Medulla oblongata (tissue), 1 donor: ENCODE measurements at regions not wholly inside any gene's neighbourhood (a gene's known extent, or its start where the extent isn't known, plus 50 kb on each side); places are given as distances from the start of the nearest gene placed in this dataset.

Source experiments
- DNase-seq: peaks from one replicate; pipeline ENCODE4 v3.0.0-alpha.2; 2015; ENCODE audit errors: extremely low spot score

DNA sequence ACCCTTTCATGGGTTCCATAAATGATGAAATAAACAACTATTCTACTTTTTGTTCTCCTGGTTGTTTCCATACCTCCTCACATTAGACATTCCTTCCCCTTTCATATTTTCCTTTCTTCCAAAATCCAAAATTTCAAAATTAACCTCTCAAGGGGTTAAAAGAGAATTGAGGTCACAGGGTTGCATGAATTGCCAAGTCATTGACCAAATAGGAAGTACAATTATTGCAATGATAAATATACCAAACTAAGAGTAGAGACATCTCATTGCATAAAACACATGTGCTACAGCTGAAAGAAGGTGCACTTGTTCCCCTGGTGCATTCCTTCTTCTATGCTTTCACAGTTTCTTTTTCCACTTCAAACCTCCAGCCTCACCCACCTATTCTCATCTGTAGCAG, 136.1 kb downstream of the KCTD12 start:
- DNase-seq: no peak

DNA sequence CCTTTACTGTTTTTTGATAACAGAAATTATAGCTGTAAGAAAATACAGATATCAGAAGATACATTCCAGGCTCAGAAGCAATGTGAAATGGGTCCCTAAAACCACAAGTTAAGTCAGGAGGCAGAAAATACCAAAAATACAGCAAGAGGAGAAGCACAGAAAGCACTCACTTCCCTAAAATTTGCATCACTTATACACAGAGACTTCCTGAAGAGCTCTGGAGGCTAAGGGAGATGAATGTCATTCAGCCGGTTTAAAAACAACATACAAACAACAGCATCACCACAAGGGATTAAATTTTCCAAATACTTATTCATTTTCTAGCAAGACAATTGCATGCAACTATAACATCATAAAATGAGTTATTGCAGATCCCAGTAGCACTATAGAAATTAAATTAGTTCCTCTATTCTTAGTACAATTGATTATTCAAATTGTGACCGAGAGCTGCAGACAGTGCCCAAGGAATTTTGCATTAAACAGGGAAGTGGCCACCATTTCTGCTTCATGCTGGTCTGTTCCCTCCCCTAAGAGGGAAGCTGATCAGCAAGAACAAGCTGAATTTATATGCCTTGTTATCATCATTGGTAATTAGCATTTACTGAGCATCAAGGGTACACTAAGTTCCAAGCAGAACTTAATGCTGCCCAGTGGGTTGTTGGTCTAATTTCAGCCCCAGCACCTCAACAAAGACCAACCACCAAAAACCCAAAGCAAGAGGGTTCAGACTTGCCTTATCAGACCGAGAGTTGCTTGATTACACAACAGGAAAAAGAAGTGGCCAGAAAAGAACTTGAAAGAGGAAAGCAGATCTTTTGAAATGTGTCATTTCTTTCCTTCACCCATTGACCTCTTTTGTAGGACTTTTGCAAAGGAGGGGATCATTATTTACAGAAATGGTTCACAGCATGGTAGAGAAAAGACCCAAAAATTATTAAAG, 140.7 kb downstream of the KCTD12 start:
- DNase-seq: peak; percentile 83

DNA sequence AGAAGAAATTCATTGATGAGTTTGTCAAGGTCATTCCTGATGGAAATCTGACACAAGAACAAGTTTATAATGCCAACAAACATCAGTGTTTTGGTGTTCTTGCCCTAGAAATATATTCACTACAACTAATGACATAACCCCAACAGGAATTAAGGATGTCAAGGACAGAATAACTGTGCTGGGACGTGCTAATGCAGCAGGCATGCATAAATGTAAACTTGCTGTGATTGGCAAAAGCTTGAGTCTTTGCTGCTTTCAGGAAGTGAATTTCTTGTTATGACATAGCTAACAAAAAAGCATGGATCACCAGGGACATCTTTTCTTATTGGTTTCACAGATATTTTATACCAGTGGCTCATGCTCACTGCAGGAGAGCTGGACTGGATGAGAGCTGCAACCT, 144.6 kb downstream of the KCTD12 start:
- DNase-seq: no peak

GRCh38 chr13:76741046-76741445, 145.2 kb downstream of the KCTD12 start:
- no peak for DNase-seq

DNA sequence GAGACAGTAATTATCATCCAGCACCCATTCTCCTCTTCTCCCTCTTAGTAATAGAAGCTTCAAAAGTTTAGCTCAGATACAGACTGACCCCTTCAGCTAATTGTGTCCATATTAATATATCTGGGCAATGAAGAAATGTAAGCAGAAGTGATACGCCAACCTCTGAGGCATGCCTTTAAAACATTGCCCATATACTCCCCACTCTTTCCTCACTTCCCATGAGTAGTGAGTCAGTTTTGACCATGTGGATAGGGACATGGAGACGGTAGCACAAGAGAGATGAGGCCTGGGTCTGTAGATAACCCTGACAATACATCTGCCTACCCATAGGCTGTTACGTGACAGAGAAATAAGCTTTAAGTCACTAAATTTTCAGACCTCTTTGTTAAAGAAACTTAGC, 147.6 kb downstream of the KCTD12 start:
- DNase-seq: no peak

- DNase-seq: no peak
Observed at GRCh38 chr13:76737526-76737925, 148.7 kb downstream of the KCTD12 start.

- no peak for DNase-seq
Observed at GRCh38 chr13:76735641-76736040, 150.6 kb downstream of the KCTD12 start.

DNA sequence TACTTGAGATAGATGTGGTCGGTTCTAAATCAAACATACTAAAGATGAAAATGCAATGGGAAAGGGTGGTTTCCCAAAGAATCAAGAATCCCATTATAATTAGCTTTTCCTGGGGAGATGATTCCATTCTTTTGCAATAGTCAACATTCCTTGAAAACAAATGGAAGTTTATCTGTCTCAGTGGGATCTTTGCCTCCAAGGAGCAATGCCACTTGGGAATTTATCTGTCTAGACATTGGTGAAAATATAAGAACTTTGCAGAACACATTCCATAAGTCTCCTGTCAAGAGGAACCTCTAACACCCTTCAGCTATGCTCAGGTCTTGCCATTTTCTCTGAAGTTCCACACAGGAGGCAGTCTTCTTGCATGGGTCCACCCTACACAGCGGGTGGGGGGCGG, 152.5 kb downstream of the KCTD12 start:
- no peak for DNase-seq

GRCh38 chr13:76732367-76732766, 153.8 kb downstream of the KCTD12 start:
- DNase-seq: no peak

DNA sequence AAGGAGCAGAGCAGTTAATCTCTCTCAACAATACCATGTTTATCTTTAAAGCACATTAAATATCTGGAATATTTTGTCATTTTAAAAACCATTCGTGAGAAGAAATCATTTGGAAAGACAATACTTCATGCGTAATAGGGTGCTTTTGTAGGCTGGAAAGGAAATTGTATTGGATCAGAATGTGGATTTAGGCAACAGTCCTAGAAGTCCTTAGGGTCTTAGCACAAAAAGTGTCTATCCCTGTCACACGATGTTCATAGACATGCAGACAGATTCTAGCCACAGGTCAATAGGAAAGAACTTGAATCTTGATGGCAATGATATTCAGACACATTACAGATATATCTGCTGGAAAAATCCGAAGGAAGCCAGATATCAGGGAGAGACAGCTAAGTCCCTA, 156.0 kb downstream of the KCTD12 start:
- no peak for DNase-seq

- no peak for DNase-seq
Observed at GRCh38 chr13:76729691-76730090, 156.5 kb downstream of the KCTD12 start.

- no peak for DNase-seq
Observed at GRCh38 chr13:76725896-76726295, 160.3 kb downstream of the KCTD12 start.

DNA sequence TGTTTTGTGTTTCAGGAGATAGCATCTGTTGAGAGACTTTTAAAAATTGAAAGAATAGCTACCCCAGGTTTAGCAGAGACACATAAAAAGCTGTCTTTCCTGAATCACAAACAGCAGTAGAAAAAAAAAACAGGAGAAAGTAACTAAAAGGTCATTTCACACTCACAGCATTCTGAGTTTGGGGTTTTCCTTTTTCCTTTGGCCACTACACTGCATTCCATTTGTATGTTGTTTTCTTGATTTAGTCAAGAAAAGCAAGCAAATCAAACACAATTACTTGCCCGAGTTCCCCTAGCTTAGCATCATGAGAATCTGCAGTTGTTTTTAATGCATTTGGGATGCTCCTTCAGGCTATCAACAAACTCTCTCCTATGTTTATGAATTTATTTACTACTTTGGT, 161.0 kb downstream of the KCTD12 start:
- DNase-seq: no peak

DNA sequence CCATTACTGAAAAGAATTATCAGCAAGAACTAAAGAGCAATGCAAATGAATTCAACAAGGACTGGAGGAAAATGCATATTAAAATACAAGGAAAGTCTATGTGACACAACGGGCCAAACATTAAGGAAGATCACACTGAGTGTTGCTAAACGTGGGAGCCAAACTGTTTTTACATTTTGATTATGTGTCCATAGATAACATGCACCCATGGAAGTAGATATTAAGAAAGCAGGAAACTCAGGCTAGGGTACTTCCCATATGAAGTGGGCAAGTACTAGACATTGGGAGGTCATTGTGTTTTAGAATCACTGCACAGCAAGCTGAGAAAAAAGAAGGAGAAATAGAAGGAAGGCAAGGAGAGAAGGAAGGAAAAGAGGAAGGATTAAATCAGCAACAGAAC, 161.8 kb downstream of the KCTD12 start:
- DNase-seq: no peak

GRCh38 chr13:76723551-76724232, 162.5 kb downstream of the KCTD12 start:
- DNase-seq: peak; percentile 66

- no peak for DNase-seq
Observed at GRCh38 chr13:76722782-76723181, 163.4 kb downstream of the KCTD12 start.

DNA sequence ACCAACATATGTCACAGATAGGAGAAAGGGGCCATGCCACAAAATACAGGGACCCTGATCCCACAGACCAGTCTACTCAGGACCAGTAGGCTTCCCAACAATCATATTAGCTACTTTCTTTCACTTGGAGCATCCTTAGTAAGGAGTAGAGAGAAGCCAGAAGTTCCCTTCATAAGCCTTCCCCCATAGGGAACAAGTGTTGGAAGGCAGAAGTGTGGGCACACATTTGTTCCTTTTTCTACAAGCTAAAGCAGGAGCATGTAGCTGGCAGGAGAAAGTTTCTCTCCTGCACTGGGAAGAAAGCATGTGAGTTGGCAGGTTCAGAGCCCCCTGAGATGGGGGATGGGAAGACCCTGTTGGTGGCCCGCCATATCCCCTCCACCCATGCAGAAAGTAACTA, 165.4 kb downstream of the KCTD12 start:
- DNase-seq: peak; percentile 28

GRCh38 chr13:76720416-76720815, 165.8 kb downstream of the KCTD12 start:
- DNase-seq: no peak

- DNase-seq: no peak
Observed at GRCh38 chr13:76719955-76720354, 166.2 kb downstream of the KCTD12 start.

GRCh38 chr13:76717092-76717491, 169.1 kb downstream of the KCTD12 start:
- DNase-seq: no peak

GRCh38 chr13:76715621-76716020, 170.6 kb downstream of the KCTD12 start:
- no peak for DNase-seq

DNA sequence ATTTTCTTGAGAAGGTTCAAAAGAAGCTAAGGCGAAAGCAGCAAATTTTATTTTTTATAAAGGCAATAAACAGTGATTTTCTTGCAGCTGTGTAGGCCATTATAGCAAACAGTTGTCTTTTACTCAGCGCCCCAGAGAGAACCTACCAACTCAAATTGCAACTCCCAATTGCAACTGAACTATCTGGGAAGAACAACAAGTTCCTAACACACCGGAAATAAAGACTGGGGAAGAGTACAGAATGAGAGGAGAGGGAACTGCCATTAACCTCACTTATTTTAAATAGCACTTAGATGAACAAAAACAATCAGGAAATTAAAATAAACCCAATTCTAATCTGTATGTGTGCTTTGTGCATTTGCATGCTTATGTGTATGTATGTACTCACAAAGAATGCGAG, 171.1 kb downstream of the KCTD12 start:
- no peak for DNase-seq

- DNase-seq: no peak
Observed at GRCh38 chr13:76713280-76713679, 172.9 kb downstream of the KCTD12 start.
